ENCODE measurements at regions not wholly inside any gene's neighbourhood (a gene's known extent, or its start where the extent isn't known, plus 50 kb on each side); places are given as distances from the start of the nearest gene placed in this dataset.

DNA sequence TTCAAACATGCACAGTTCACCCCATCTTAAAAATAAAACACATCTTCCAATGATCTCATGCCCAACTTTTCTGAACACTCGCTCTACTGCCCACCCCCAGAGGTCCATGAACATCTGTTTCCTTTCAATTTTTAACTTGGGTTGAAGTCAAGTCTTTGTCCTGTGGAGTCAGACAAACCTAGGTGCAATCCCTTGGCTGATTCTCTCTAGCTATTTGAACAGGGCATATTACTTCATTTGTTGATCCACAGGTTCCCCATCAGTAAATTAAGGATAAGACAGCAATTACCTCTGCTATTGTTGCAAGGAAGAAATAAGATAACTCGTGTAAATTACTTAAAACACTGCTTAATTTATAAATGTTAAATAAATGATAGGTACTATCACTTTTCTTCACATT lies 180.1 kb downstream of the CNTN3 start:
- POLR2A ChIA-PET: no interaction called here
- no peak overlapping the region for H3K27ac ChIP-seq
- ATAC-seq (no peak), FAIRE-seq (no peak), DNase-seq (ENCODE audit: low read depth in 1 of 2, low spot score in 1 of 2) (no peak)
- no peaks in the 10 kb centered on the region for H3K4me1 ChIP-seq
- WGBS (ENCODE audit: missing lambda C conversion rate): 0% methylated on average over 2 of the region's 2 CpGs
- CTCF ChIA-PET: no interaction called here
- H3K4me3 ChIP-seq: no peak overlapping the region
- TF ChIP-seq HEYL (CRISPR knock-in tag; IDR thresholded peaks at IDR 0.05) (no peak), POLR2A (IDR thresholded peaks at IDR 0.05; ENCODE audit: low read length) (no peak), FOXS1 (CRISPR knock-in tag; IDR thresholded peaks at IDR 0.05) (no peak), KDM1A (IDR thresholded peaks at IDR 0.05; ENCODE audit: low read depth) (no peak), JUNB (IDR thresholded peaks at IDR 0.05) (no peak)
- H3K4me2 ChIP-seq: no peak overlapping the region
- H3K9me3 ChIP-seq: no peaks in the 10 kb centered on the region

DNA sequence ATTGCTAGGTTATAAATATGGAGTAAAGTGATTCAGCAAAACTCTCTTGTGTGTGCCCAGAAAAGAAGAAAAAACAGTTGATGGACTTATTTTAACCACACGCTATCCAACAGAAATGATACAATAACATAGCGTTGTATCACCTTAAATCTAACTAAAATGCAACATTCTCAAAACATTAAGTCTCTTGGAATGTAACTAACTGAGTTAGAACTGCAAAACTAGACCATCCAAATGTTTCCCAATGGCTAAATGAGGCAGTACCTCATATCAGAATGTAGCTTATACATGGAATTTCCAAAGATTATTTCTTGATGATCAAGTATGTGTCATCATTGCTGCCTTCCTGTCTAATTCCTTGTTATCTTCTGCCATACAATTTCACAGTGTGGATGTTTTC lies 187.9 kb downstream of the CNTN3 start:
- 8% methylated on average over 2 of the region's 2 CpGs for WGBS (ENCODE audit: missing lambda C conversion rate)
- ATAC-seq (no peak), DNase-seq (ENCODE audit: low read depth in 1 of 2, low spot score in 1 of 2) (no peak), FAIRE-seq (no peak)
- ChIA-PET POLR2A (no interaction called here), CTCF (no interaction called here)
- no peaks in the 10 kb centered on the region for H3K4me1 ChIP-seq
- H3K9me3 ChIP-seq: no peaks in the 10 kb centered on the region
- no peak overlapping the region for H3K4me3 ChIP-seq
- H3K4me2 ChIP-seq: no peak overlapping the region
- no peak for TF ChIP-seq CEBPB (IDR thresholded peaks at IDR 0.05)
- TF ChIP-seq, protein P1, sequence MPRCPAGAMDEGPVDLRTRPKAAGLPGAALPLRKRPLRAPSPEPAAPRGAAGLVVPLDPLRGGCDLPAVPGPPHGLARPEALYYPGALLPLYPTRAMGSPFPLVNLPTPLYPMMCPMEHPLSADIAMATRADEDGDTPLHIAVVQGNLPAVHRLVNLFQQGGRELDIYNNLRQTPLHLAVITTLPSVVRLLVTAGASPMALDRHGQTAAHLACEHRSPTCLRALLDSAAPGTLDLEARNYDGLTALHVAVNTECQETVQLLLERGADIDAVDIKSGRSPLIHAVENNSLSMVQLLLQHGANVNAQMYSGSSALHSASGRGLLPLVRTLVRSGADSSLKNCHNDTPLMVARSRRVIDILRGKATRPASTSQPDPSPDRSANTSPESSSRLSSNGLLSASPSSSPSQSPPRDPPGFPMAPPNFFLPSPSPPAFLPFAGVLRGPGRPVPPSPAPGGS (IDR thresholded peaks at IDR 0.05): no peak
- no peak for TF ChIP-seq NFE2L2 (conservative IDR thresholded peaks at IDR 0.05; ENCODE audit: low read length)
- no peak for TF ChIP-seq HOXB13 (CRISPR knock-in tag; IDR thresholded peaks at IDR 0.05; ENCODE audit: low read depth)
- TF ChIP-seq, protein P2, sequence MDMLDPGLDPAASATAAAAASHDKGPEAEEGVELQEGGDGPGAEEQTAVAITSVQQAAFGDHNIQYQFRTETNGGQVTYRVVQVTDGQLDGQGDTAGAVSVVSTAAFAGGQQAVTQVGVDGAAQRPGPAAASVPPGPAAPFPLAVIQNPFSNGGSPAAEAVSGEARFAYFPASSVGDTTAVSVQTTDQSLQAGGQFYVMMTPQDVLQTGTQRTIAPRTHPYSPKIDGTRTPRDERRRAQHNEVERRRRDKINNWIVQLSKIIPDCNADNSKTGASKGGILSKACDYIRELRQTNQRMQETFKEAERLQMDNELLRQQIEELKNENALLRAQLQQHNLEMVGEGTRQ (IDR thresholded peaks at IDR 0.05): no peak
- no peak for TF ChIP-seq RAD21 (conservative IDR thresholded peaks at IDR 0.05 in 1 of 2, IDR thresholded peaks at IDR 0.05 in 1 of 2)
- no peak for TF ChIP-seq CBX2 (IDR thresholded peaks at IDR 0.05; ENCODE audit: borderline replicate concordance, low read depth)
- no peak for TF ChIP-seq GATA3 (IDR thresholded peaks at IDR 0.05; ENCODE audit: borderline replicate concordance)
- TF ChIP-seq MAZ (IDR thresholded peaks at IDR 0.05; ENCODE audit: borderline replicate concordance, low read depth, low read length): no peak
- no peak for TF ChIP-seq ZC3H11A (IDR thresholded peaks at IDR 0.05)
- no peak for TF ChIP-seq JUN (IDR thresholded peaks at IDR 0.05)
- no peak for TF ChIP-seq EHF (CRISPR knock-in tag; IDR thresholded peaks at IDR 0.05)
- no peak for TF ChIP-seq HDAC2 (IDR thresholded peaks at IDR 0.05)
- H3K27ac ChIP-seq: no peak overlapping the region

DNA sequence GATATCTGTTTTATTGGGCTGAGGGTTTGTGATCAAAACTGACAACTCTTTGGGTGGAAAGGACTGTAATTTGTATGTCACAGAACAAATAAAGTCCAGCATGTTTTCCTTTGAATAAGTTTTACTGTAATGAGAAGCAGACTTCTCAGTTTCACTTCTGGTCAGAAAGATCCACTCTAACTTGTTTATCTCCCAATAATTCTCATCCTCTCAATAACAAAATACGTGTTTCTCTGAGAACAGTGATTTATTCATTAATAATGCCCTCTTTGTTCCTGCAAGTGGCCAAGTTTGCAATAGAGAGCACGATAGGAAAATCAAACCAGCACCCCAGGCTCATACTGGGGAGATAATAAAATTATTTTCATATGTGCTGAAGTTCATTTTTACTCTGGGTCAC lies 190.6 kb downstream of the CNTN3 start:
- Histone ChIP-seq H3K9me3 (no peaks in the 10 kb centered on the region), H3K4me3 (no peak overlapping the region), H3K27ac (no peak overlapping the region), H3K4me1 (no peaks in the 10 kb centered on the region), H3K4me2 (no peak overlapping the region)
- CTCF ChIA-PET: no interaction called here
- WGBS (ENCODE audit: missing lambda C conversion rate): 1% methylated on average over 2 of the region's 2 CpGs
- POLR2A ChIA-PET: no interaction called here
- no peak for FAIRE-seq
- no peak for DNase-seq (ENCODE audit: low read depth in 1 of 2, low spot score in 1 of 2)
- ATAC-seq: no peak
- TF ChIP-seq SREBF2 (IDR thresholded peaks at IDR 0.05) (no peak), EP300 (IDR thresholded peaks at IDR 0.05) (no peak), MYC (IDR thresholded peaks at IDR 0.05; ENCODE audit: borderline replicate concordance, low read length) (no peak), GATA3 (IDR thresholded peaks at IDR 0.05; ENCODE audit: borderline replicate concordance) (no peak), SMC3 (IDR thresholded peaks at IDR 0.05) (no peak), ZNF302 (CRISPR knock-in tag; IDR thresholded peaks at IDR 0.05) (no peak), CBX2 (IDR thresholded peaks at IDR 0.05; ENCODE audit: borderline replicate concordance, low read depth) (no peak), HOXB13 (CRISPR knock-in tag; IDR thresholded peaks at IDR 0.05; ENCODE audit: low read depth) (no peak), RARB (CRISPR knock-in tag; IDR thresholded peaks at IDR 0.05) (no peak), CHD2 (IDR thresholded peaks at IDR 0.05; ENCODE audit: low read length, partially characterized antibody) (no peak), RAD21 (conservative IDR thresholded peaks at IDR 0.05 in 1 of 2, IDR thresholded peaks at IDR 0.05 in 1 of 2) (no peak)
- TF ChIP-seq, protein P2 (IDR thresholded peaks at IDR 0.05): no peak
- TF ChIP-seq, protein P3, sequence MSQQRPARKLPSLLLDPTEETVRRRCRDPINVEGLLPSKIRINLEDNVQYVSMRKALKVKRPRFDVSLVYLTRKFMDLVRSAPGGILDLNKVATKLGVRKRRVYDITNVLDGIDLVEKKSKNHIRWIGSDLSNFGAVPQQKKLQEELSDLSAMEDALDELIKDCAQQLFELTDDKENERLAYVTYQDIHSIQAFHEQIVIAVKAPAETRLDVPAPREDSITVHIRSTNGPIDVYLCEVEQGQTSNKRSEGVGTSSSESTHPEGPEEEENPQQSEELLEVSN (IDR thresholded peaks at IDR 0.05; ENCODE audit: borderline replicate concordance, low read depth): no peak
- TF ChIP-seq, protein P4, sequence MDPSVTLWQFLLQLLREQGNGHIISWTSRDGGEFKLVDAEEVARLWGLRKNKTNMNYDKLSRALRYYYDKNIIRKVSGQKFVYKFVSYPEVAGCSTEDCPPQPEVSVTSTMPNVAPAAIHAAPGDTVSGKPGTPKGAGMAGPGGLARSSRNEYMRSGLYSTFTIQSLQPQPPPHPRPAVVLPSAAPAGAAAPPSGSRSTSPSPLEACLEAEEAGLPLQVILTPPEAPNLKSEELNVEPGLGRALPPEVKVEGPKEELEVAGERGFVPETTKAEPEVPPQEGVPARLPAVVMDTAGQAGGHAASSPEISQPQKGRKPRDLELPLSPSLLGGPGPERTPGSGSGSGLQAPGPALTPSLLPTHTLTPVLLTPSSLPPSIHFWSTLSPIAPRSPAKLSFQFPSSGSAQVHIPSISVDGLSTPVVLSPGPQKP (IDR thresholded peaks at IDR 0.05; ENCODE audit: low read depth, low read length): no peak
- TF ChIP-seq, protein P5, sequence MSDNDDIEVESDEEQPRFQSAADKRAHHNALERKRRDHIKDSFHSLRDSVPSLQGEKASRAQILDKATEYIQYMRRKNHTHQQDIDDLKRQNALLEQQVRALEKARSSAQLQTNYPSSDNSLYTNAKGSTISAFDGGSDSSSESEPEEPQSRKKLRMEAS (IDR thresholded peaks at IDR 0.05): no peak
- TF ChIP-seq, protein P6, sequence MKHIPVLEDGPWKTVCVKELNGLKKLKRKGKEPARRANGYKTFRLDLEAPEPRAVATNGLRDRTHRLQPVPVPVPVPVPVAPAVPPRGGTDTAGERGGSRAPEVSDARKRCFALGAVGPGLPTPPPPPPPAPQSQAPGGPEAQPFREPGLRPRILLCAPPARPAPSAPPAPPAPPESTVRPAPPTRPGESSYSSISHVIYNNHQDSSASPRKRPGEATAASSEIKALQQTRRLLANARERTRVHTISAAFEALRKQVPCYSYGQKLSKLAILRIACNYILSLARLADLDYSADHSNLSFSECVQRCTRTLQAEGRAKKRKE (CRISPR knock-in tag; IDR thresholded peaks at IDR 0.05; ENCODE audit: low read depth): no peak
- TF ChIP-seq, protein P7, sequence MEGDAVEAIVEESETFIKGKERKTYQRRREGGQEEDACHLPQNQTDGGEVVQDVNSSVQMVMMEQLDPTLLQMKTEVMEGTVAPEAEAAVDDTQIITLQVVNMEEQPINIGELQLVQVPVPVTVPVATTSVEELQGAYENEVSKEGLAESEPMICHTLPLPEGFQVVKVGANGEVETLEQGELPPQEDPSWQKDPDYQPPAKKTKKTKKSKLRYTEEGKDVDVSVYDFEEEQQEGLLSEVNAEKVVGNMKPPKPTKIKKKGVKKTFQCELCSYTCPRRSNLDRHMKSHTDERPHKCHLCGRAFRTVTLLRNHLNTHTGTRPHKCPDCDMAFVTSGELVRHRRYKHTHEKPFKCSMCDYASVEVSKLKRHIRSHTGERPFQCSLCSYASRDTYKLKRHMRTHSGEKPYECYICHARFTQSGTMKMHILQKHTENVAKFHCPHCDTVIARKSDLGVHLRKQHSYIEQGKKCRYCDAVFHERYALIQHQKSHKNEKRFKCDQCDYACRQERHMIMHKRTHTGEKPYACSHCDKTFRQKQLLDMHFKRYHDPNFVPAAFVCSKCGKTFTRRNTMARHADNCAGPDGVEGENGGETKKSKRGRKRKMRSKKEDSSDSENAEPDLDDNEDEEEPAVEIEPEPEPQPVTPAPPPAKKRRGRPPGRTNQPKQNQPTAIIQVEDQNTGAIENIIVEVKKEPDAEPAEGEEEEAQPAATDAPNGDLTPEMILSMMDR (IDR thresholded peaks at IDR 0.05): no peak
